Stimulated activated CD8-positive, alpha-beta memory T cell treated with anti-CD3 and anti-CD28 coated beads, Interleukin-12 subunit alpha, Interleukin-12 subunit beta, amount 100 ng/mL, for 24 hours (primary cell): ENCODE measurements at regions not wholly inside any gene's neighbourhood (a gene's known extent, or its start where the extent isn't known, plus 50 kb on each side); places are given as distances from the start of the nearest gene placed in this dataset.
"Not testable (repeated sequence)": the region's sequence is repeated elsewhere in the genome, so short reads cannot be mapped to it uniquely, and the experiment has no call there.

Experiments used
- DNase-seq: peaks from one replicate; pipeline ENCODE4 v3.0.0-alpha.2; 2020; ENCODE audit errors: extremely low read depth

GRCh38 chr12:67080637-67081036 is 188.5 kb upstream of the CAND1 start:
- no peak for DNase-seq

DNA sequence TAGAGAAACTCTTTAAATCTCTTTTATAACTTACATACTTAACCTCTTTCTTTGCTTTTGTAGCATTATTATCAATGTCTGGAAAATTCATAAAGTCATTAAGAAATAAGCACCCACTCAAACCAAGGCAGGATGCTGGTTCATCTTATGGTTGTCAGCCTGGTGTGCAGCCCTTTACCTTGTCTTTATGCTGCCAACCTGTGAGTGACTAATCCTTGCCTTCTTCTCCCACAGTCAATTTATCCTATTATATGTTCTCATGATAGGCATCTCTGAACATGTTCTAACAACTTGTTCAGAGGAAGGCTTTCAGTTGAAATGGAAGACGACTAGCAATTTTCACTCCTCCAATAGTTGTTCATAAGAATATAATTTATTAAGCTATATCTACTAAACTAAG is 186.9 kb upstream of the CAND1 start:
- no peak for DNase-seq

DNA sequence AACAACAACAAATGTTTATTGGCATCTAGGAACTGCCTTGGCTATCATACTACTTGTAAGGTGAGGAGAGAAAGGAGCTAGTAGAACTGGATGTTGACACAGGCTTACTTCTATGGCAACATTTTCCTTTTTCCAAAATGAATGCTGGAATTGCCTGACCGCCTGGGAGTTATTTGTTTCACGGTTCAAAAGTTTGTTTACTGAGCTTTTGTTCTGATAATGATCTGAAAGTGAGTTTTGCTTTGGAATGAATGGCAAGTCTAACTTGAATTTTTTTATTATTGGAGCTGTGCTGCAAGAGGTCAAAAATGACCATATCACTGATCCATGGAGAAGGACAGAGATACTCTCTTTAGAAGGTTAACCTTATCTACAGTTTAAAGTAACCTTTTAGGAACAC is 183.5 kb upstream of the CAND1 start:
- DNase-seq: no peak

GRCh38 chr12:67086116-67086515 is 183.0 kb upstream of the CAND1 start:
- no peak for DNase-seq

DNA sequence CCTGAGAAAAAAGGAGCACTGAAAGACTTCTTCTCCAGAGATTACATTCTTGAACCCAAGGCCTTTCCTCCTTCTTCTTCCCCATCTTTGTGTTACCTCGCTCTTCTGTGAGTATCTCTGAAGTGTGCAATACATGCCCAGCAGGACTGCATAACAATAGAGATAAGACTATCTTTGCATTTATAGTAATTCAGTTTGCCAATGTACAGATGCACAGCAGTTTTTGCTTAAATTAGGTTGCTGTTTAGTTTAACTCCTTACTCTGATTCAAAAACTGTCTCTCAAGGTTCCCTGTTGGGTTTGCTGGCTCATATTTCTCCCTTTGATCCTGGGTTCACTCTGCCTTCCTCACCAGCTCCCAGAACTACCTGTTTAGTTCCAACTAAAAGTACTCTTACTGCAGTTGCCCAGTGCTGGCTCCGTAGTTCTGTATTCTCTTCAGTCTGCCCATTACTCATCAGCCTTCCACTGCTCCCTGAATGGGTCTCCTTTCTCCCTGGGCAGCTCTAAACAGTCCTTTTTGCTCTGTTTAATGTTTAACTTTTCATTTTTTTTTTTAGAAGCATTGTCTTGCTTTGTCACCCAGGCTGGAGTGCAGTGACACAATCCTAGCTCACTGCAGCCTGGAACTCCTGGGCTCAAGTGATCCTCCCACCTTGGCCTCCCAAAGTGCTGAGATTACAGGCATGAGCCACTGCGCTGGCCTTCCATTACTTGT is 180.6 kb upstream of the CAND1 start:
- DNase-seq: no peak

- no peak for DNase-seq
Measured at GRCh38 chr12:67091204-67091603, 178.0 kb upstream of the CAND1 start.

DNA sequence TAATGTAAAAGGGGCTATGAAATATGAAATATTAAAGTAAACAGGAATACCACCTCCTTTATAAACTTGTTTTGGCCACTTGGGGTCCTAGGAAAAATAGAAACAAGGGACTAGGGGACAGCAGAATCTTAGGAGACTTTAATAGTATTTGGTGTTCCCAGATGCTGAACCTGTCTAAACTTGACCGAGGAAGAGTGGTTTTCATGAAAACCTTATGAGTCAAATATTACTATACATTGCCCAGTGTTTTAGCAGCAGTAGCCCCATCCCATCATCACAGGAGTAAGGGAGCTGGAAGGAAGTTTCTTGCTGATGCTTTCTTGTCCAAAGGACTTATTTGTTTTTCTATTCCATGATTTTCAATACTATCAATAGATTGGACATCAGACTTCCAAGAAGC is 177.5 kb upstream of the CAND1 start:
- no peak for DNase-seq

DNA sequence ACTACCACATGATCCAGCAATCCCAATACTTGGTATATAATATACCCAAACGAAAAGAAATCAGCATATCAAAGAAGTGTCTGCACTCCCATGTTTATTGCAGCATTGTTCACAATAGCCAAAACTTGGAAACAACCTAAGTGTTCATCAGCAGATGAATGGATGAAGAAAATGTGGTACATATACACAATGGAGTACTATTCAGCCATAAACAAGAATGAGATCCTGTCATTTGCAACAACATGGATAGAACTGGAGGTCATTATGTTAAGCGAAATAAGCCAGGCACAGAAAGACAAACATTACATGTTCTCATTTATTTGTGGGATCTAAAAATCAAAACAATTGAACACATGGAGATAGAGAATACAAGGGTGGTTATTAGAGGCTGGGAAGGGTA is 176.2 kb upstream of the CAND1 start:
- not testable (repeated sequence) for DNase-seq

- DNase-seq: no peak
Measured at GRCh38 chr12:67096533-67097318, 172.4 kb upstream of the CAND1 start.

DNA sequence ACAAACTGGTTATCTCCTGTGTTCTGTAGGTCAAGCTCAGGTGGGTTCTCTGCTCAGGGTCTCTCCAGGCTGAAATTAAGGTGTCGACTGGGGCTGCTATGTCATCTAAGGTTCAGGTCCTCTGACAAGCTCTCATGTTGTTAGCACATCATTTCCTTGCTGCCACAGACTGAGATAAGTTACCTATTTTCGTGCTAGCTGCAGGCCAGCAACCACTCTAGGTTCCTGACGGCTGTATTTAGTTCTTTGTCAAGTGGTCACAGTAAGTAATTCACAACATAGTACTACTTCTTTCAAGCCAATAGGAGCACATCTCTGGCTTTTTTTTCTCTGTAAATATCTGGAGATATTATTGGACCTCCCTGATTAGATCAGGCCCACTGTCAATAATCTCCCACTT is 169.3 kb upstream of the CAND1 start:
- DNase-seq: no peak

DNA sequence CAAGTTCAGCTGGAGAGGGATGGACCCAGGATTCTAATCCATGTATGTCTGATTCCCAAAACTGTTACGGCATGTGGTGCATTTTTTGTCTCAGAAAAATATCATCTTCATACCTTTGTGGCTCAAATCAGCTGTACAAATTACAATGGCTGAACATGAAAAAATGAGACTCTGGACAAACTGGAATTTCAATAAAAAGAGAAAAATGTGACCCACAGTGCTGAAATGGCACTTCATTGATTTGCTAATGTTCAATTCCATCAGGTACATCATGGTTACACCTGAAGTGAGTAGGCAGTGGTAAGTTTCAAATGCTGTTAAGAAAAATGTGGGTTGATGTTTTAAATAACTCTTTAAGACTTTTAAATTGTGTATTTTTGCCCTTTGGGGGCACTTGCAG is 165.6 kb upstream of the CAND1 start:
- no peak for DNase-seq

DNA sequence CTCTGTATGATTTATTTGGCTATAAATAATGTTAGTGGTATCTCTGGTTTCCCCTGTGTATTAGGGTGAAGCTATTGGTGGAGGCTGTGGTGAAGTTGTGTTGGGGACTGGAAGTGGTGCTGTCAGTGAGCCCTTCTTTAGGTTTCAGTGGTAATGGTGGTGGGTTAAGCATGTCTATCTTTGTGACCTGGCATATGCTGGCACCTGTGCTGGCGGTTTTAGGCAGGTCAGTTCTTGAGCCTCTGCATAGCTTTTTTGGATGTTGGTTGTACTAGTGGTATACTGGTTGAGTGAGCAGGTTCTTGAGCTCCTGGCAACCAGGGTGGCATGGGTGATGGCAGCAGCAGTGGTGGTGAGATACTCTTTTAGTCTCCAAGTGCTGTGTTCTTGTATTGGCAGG is 161.9 kb upstream of the CAND1 start:
- no peak for DNase-seq

GRCh38 chr12:67107751-67108269 is 161.3 kb upstream of the CAND1 start:
- no peak for DNase-seq

DNA sequence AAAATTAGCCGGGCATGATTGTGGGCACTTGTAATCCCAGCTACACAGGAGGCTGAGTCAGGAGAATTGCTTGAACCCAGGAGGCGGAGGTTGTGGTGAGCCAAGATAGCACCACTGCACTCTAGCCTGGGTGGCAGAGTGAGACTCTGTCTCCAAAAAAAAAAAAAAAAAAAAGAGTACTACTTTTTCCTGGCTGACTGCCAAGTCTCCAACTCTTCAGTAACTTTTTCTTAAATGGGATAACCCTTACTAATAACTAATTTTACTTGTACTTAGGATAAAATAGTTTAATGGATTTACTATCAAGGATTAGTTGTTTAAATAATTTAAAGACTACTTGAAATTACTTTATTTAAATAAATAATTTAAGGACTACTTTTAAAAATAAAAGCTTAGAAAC is 158.8 kb upstream of the CAND1 start:
- DNase-seq: not testable (repeated sequence)

DNA sequence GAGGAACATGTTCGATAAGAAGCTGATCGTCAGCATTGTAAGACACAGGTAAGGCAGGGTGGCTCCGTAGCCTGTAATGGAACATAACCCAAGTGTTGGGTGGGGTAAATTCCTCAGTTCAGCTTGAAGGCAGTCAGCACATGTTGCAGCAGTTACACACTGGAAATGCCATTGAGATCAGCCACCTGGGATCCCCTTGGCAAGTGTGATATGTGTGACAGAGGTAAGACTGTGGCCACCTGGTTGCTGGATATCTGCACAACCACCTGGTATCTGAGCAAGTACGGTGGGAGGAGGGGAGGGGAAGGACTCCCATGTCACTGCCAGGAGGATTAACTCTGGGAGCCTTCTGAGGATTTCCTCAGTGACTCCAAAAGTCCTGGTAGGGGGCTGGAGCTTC is 158.0 kb upstream of the CAND1 start:
- no peak for DNase-seq

DNA sequence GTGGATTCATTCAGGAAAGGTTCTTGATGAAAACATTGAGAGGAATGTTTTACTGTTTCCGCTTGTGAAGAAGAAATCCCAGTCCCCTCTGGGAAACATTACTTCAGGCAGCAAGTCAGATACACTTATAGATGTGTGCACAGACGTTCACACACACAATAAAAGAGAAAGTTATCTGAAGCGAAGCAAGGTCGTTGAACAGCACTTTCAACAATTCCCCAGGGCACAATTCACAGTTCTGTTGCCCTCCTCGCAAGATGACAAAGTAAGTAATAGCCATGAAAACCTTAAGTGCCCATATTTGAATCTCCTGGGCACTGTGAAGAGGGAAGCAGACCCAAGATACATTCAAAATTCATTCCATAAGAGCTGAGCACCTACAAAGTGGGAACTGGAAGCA is 156.6 kb upstream of the CAND1 start:
- no peak for DNase-seq

DNA sequence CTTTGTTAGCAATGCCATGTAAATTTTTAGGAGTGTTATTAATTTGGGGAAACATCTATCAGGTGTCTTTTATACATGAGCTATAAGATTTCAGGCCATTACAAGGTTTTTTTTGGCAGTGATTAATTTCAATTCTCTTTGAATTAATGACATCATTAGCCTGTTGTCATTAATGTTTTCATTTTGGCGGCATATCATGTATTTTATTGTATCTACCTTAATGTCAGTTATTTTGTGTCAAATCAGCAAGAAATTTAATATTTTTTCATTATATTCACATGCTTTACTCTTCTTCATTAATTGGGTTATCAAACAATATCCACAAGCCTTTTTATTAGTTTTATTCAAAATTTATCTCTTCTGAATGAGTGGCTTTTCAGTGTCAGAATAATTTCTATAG is 153.0 kb upstream of the CAND1 start:
- DNase-seq: no peak

DNA sequence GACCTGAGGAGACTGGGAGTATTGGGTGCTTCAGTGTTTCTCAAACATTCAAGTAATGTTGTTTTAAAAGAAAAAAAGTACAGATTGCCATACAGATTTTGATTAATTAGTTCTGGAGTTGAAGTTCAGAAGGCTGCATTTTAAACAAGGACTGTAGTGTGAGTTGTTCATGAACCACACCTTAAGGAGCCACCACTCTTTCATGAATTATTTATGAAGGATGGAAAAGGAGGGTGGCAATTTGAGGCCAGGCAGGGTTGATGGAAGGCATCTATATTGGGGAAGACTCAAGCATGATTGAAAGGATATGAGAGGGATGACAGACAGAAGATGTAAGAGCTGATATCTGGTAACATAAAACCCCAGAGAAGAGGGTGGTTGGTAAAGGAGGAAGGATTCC is 146.6 kb upstream of the CAND1 start:
- no peak for DNase-seq

DNA sequence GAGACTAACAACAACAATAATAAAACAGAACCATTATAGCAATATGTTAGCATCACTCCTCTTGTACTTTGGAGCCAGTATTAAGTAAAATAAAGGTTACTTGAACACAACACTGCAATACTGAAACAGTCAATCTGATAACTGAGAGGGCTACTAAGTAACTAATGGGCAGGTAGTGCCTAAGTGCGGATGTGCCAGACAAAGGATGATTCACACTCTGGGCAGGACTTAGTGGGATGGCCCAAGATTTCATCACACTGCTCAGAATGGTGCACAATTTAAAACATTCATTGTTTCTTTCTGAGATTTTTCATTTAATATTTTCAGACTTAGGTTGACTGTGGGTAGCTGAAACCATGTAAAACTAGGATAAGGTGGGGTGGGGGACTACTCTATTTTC is 131.9 kb upstream of the CAND1 start:
- no peak for DNase-seq

- DNase-seq: no peak
Measured at GRCh38 chr12:67141296-67142018, 127.7 kb upstream of the CAND1 start.

DNA sequence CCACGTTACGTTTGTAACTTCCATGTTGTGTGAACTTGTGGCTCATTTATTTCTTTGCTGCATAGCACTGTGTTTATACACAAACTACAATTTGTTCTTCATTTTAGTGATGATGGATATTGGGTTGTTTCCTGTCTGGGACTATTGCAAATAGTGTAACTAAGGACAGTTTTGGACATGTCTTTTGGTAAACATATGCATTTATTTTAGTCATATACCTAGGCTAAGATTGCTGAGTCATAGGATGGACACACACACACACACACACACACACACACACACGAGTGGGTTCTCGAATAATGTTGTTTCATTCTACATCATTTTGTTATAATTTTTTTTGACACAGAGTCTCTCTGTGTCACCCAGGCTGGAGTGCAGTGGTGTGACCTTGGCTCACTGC is 123.5 kb upstream of the CAND1 start:
- DNase-seq: no peak

DNA sequence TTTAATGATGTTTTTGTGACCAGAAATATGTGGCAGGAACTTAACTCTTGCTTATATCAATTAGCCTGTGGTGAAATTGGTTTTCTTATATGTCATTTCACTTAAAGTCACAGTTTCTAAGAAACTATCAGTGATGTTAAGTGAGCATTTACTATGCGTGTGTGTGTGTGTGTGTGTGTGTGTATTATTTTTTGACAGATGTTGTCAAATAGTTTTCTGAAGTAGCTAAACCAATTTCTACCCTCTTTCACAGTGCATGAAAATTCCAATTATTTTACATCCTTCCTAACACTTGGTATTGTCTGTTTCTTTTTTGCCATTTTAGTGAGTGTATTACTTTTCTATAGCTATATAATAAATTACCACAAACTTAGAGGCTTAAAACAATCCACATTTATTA is 122.1 kb upstream of the CAND1 start:
- no peak for DNase-seq

GRCh38 chr12:67147447-67147846 is 121.7 kb upstream of the CAND1 start:
- DNase-seq: no peak
